Calu3 (cell line): ENCODE measurements at regions not wholly inside any gene's neighbourhood (a gene's known extent, or its start where the extent isn't known, plus 50 kb on each side); places are given as distances from the start of the nearest gene placed in this dataset.

Experiments used
- BruUV-seq: library from RNA; stranded (reverse); fragments of 400-500 nt; replicated peaks from 2 replicates; lab custom pipeline; 2021; lab: Mats Ljungman, UMichigan
- CTCF ChIA-PET: fragments of 300-600 bp; sonication (Branson Sonifier 250); formaldehyde crosslinking; loops from one replicate; lab custom pipeline; 2022; ENCODE audit warnings: antibody characterized with exemption; lab: Charles Lee
- DNase-seq: peaks from one replicate; pipeline ENCODE4 v3.0.0; 2022
- H3K27ac Mint-ChIP-seq: one replicate; pipeline ENCODE4 v1.8.0; 2022; ENCODE audit warnings: mixed read lengths; ENCODE audit not compliant: unreplicated experiment
- H3K27me3 Mint-ChIP-seq: one replicate; pipeline ENCODE4 v1.8.0; 2022; ENCODE audit warnings: mixed read lengths; ENCODE audit not compliant: unreplicated experiment
- H3K36me3 Mint-ChIP-seq: one replicate; pipeline ENCODE4 v1.8.0; 2022; ENCODE audit warnings: mild to moderate bottlenecking, moderate library complexity, mixed read lengths; ENCODE audit not compliant: insufficient read depth, unreplicated experiment
- H3K4me1 Mint-ChIP-seq: one replicate; pipeline ENCODE4 v1.8.0; 2022; ENCODE audit warnings: mild to moderate bottlenecking, low read depth, mixed read lengths; ENCODE audit not compliant: unreplicated experiment
- H3K4me3 Mint-ChIP-seq: one replicate; pipeline ENCODE4 v1.8.0; 2022; ENCODE audit warnings: mild to moderate bottlenecking, low read depth, moderate library complexity, mixed read lengths; ENCODE audit not compliant: unreplicated experiment
- H3K9me3 Mint-ChIP-seq: one replicate; pipeline ENCODE4 v1.8.0; 2022; ENCODE audit warnings: low read depth, mixed read lengths; ENCODE audit not compliant: unreplicated experiment
- intact Hi-C: fragments of 100-400 bp; cut with micrococcal nuclease; formaldehyde crosslinking; loops from one replicate; pipeline ENCODE4 v1.10.0; 2022; ENCODE audit not compliant: unreplicated experiment
- TF ChIP-seq, protein P1 (sequence below): fragments of 200-600 bp; IDR thresholded peaks from one replicate; pipeline ENCODE4 v1.8.0; 2022; ENCODE audit warnings: antibody characterized with exemption; ENCODE audit not compliant: unreplicated experiment

DNA sequence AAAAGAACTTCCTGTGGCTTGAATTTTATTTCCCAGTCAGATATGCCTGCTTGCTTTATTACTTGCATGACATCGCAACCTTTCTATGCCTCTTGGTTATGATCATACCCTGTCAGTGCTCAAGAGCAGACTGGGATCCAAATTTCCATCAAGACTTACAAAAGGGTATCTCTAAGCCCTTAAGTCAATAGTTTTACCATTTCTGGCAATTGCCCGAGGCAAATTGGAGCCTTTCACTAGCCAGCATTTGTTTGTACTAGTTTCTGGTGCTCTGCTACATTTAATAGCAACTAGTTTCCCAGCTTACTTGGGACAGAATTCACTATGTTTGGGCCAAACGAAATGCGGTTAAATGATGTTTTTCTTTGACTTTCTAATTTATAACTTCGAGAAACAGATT is 73.2 kb upstream of the ITM2A start:
- intact Hi-C loops, result no loop called here
- Mint-ChIP-seq H3K27me3 (no peaks in the 10 kb centered on the region), H3K4me1 (no peaks in the 10 kb centered on the region), H3K4me3 (no peak overlapping the region), H3K36me3 (no peaks in the 10 kb centered on the region), H3K9me3 (peaks cover 2% of the 10 kb centered on the region), H3K27ac (no peak overlapping the region)
- CTCF ChIA-PET, result interaction anchor here (0.5 kb wide), 1 partner anchor 110 kb away, joined by 4 read pairs; no protein-coding TSS in a partner anchor
- DNase-seq, result no peak
- BruUV-seq, result no TSS peak
- TF ChIP-seq, protein P1, sequence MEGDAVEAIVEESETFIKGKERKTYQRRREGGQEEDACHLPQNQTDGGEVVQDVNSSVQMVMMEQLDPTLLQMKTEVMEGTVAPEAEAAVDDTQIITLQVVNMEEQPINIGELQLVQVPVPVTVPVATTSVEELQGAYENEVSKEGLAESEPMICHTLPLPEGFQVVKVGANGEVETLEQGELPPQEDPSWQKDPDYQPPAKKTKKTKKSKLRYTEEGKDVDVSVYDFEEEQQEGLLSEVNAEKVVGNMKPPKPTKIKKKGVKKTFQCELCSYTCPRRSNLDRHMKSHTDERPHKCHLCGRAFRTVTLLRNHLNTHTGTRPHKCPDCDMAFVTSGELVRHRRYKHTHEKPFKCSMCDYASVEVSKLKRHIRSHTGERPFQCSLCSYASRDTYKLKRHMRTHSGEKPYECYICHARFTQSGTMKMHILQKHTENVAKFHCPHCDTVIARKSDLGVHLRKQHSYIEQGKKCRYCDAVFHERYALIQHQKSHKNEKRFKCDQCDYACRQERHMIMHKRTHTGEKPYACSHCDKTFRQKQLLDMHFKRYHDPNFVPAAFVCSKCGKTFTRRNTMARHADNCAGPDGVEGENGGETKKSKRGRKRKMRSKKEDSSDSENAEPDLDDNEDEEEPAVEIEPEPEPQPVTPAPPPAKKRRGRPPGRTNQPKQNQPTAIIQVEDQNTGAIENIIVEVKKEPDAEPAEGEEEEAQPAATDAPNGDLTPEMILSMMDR, result no peak
